Left lung (tissue), 4 donors: ENCODE measurements at regions not wholly inside any gene's neighbourhood (a gene's known extent, or its start where the extent isn't known, plus 50 kb on each side); places are given as distances from the start of the nearest gene placed in this dataset.

Source experiments
- ATAC-seq: fragments of 200-7000 bp; cut with Tn5 transposase; one replicate; pipeline ENCODE4 v1.9.1; 2020; ENCODE audit warnings: moderate library complexity
- DNase-seq, 4 donors: peaks; one replicate each; pipeline ENCODE4 v3.0.0-alpha.2; 2013 to 2020
- H3K27ac ChIP-seq, 2 donors: fragments of 200-600 bp; sonication (generic) in 1 of 2; one replicate each; pipeline versions ENCODE4 v1.5.0 to v1.8.0; 2020 to 2021
- H3K27me3 ChIP-seq, 2 donors: fragments of 200-600 bp; sonication (generic) in 1 of 2; one replicate each; pipeline versions ENCODE4 v1.5.0 to v1.8.0; 2020 to 2021
- H3K36me3 ChIP-seq, 2 donors: fragments of 200-600 bp; sonication (generic) in 1 of 2; one replicate each; pipeline versions ENCODE4 v1.5.0 to v1.8.0; 2020 to 2021
- H3K4me1 ChIP-seq, 2 donors: fragments of 200-600 bp; one replicate each; pipeline ENCODE4 v1.8.0; 2021
- H3K4me3 ChIP-seq, 2 donors: fragments of 200-600 bp; sonication (generic) in 1 of 2; one replicate each; pipeline versions ENCODE4 v1.5.0 to v1.8.0; 2020 to 2021; ENCODE audit warnings: mild to moderate bottlenecking in 1 of 2
- H3K9me3 ChIP-seq, 2 donors: fragments of 200-600 bp; sonication (generic) in 1 of 2; one replicate each; pipeline versions ENCODE4 v1.5.0 to v1.8.0; 2020 to 2021
- intact Hi-C, 2 donors: fragments of 100-400 bp; cut with DNase I; formaldehyde crosslinking; loops; one replicate each; pipeline versions ENCODE4 v1.11.2 to v1.14.2; 2022
- TF ChIP-seq, protein P1 (sequence below), 2 donors: fragments of 200-600 bp; sonication (generic) in 1 of 2; IDR thresholded peaks; one replicate each; pipeline versions ENCODE4 v1.5.0 to v1.8.0; 2021; ENCODE audit warnings: antibody characterized with exemption in 2 of 2
- donor health status: DM: no; HTN: yes; CAD: no.
- donor health status: DM: no; HTN: no; CAD: no.

DNA sequence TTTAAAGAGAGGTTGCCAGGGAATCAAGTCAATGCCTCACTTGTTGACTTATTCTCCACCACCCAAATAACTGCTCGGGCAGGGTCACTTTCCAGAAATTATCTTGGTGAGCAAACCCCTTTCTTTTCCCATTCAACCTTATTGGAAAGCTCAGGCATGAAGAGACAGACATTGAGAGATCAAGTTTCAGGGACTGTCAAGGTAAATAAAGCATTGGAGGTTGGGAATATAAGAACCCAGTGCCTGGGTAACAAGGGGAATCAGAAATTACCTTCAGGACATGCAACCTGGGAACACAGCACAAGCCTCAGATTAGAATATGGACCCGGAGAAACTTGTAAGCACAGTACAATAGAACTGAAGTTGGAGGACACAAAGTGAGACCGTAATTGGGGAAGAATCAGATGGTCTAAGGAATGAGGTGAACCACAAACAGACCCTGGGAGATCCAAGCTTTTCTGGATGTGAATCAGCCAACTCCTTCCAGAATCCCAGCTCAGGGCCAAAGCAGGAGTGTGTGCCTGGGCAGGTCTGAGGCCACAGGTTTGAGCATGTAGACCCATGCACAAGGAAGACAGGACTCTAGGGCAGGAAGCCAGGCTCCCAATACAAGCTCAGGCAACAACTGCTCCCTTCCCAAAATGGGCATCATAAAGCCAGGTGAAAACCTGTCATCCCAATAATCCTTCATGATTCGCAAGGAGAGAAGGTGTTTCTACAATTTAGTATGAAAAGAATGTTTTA, 512.8 kb downstream of the MAFB start:
- H3K4me3 ChIP-seq, result no peak overlapping the region

GRCh38 chr20:40175296-40175695, 513.7 kb downstream of the MAFB start:
- TF ChIP-seq, protein P1, sequence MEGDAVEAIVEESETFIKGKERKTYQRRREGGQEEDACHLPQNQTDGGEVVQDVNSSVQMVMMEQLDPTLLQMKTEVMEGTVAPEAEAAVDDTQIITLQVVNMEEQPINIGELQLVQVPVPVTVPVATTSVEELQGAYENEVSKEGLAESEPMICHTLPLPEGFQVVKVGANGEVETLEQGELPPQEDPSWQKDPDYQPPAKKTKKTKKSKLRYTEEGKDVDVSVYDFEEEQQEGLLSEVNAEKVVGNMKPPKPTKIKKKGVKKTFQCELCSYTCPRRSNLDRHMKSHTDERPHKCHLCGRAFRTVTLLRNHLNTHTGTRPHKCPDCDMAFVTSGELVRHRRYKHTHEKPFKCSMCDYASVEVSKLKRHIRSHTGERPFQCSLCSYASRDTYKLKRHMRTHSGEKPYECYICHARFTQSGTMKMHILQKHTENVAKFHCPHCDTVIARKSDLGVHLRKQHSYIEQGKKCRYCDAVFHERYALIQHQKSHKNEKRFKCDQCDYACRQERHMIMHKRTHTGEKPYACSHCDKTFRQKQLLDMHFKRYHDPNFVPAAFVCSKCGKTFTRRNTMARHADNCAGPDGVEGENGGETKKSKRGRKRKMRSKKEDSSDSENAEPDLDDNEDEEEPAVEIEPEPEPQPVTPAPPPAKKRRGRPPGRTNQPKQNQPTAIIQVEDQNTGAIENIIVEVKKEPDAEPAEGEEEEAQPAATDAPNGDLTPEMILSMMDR (IDR thresholded peaks at IDR 0.05), result no peak
- H3K27ac ChIP-seq, result no peak overlapping the region
- peaks cover 0 to 20% of the 10 kb centered on the region in 2 donors for H3K27me3 ChIP-seq
- no peak overlapping the region for H3K4me3 ChIP-seq
- no peak for DNase-seq
- H3K4me1 ChIP-seq, result no peaks in the 10 kb centered on the region
- ATAC-seq, result no peak
- no peaks in the 10 kb centered on the region for H3K36me3 ChIP-seq
- H3K9me3 ChIP-seq, result no peaks in the 10 kb centered on the region
- intact Hi-C loops, result no loop called here

More for the DNA sequence above, 512.8 kb downstream of the MAFB start:
- no peak overlapping the region for H3K27ac ChIP-seq
- no peaks in the 10 kb centered on the region for H3K4me1 ChIP-seq
- peaks cover 0 to 20% of the 10 kb centered on the region in 2 donors for H3K27me3 ChIP-seq
- H3K36me3 ChIP-seq, result no peaks in the 10 kb centered on the region
- DNase-seq (no peak), ATAC-seq (no peak)
- TF ChIP-seq, protein P1 (IDR thresholded peaks at IDR 0.05), result no peak
- H3K9me3 ChIP-seq, result no peaks in the 10 kb centered on the region
- intact Hi-C loops, result no loop called here

DNA sequence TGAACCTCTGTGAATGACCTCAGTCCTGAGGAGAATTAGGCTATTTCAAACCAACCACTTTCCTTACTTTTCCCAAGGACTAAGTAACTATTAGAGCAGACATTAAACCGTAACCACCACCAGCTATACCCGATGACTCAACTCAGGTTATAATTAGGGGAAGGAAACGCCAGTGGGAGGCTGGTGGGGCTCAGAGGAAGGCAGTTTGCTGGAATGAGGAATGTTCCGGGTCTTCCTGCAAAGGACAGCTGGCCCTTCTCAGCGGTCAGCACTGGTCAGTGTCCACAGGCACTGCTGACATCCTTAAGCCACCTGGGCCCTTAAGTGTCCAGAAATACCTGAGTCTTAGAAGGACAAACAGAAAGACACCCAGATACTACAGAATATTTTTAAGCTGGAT, 515.2 kb downstream of the MAFB start:
- H3K36me3 ChIP-seq, result no peaks in the 10 kb centered on the region
- no peak for DNase-seq
- no peak overlapping the region for H3K4me3 ChIP-seq
- no peak for ATAC-seq
- no peak overlapping the region for H3K27ac ChIP-seq
- no peaks in the 10 kb centered on the region for H3K9me3 ChIP-seq
- intact Hi-C loops, result no loop called here
- H3K27me3 ChIP-seq, result peaks cover 0 to 20% of the 10 kb centered on the region in 2 donors
- TF ChIP-seq, protein P1 (IDR thresholded peaks at IDR 0.05), result no peak
- H3K4me1 ChIP-seq, result no peaks in the 10 kb centered on the region

DNA sequence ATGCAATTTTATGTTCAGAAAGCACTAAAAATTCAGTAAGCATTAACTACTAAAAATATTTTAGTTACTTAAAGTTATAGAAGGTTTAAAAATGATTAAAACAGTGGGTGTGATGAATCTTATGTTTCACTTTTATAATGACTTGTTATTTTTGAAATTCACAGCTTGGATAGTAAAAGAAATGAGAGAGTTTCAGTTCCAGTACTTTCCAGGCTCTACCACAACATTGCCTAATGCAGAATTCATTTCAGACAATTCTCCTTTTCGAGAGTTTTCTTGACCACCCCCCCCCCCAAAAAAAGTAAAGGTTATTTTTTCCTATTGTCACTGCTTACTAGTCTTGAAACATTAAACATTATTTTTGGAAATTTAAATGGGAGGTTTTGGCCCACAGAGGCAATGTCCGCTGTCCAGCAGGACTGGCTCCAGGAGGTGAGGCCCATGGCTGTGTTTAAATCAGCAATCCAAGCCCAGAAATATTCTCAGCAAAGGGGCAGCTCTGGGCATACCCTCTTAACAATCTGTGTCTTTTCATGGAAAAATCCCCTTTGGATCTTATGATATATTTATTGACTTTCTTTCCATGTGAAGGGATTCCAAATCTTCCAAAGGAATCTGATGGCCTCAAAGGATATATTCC, 519.9 kb downstream of the MAFB start:
- Histone ChIP-seq H3K4me3 (no peak overlapping the region), H3K9me3 (no peaks in the 10 kb centered on the region), H3K36me3 (no peaks in the 10 kb centered on the region), H3K27ac (no peak overlapping the region), H3K27me3 (peaks cover 0 to 19% of the 10 kb centered on the region in 2 donors), H3K4me1 (no peaks in the 10 kb centered on the region)
- no peak for DNase-seq
- intact Hi-C loops, result no loop called here
- TF ChIP-seq, protein P1 (IDR thresholded peaks at IDR 0.05), result no peak
- ATAC-seq, result no peak

DNA sequence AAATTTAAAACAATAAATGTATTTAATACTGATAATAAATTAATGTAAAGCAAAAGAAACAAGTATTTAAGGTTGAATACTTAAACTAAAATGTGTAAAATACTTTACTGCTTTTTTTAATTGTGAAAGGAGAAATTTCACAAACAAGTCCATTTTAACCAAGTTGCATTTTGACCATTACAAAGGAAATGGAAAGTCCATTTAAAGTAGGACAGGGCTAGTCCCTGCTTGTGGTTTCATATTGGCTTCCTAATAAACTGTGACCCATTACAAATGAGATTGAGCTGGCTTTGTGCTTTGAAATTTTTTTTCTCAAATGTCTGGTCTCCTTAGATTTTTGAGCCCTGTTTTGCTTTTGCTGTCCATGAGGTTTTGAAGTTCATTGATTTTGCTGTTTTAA, 527.6 kb downstream of the MAFB start:
- H3K4me3 ChIP-seq, result no peak overlapping the region
- no peak for ATAC-seq
- intact Hi-C loops, result no loop called here
- no peak for DNase-seq
- H3K4me1 ChIP-seq, result no peaks in the 10 kb centered on the region
- peaks cover 0 to 8% of the 10 kb centered on the region in 2 donors for H3K27me3 ChIP-seq
- TF ChIP-seq, protein P1 (IDR thresholded peaks at IDR 0.05), result no peak
- no peak overlapping the region for H3K27ac ChIP-seq
- H3K36me3 ChIP-seq, result no peaks in the 10 kb centered on the region
- H3K9me3 ChIP-seq, result no peaks in the 10 kb centered on the region
